ENCODE measurements at regions not wholly inside any gene's neighbourhood (a gene's known extent, or its start where the extent isn't known, plus 50 kb on each side); places are given as distances from the start of the nearest gene placed in this dataset.

DNA sequence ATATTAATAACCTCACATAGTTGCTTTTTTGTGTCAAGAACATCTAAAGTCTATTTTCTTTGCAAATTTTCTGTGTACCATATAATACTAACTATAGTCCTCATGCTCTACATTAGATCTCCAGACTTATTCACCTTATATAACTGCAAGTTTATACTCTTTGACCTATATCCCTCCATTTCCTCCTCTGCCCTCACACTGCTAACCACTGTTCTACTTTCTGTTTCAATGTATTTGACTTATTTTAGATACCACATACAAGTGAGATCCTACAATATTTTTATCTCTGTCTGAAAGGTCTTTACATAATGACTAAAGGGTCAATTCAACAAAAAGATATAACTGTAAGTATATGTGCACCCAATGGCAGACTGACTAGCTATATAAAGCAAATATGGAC lies 789.7 kb upstream of the ZNF608 start:
- no peak for TF ChIP-seq TEAD4 (IDR thresholded peaks at IDR 0.05)
- no peak for TF ChIP-seq CREB1 (IDR thresholded peaks at IDR 0.05; ENCODE audit: low read depth)
- TF ChIP-seq EGR1 (IDR thresholded peaks at IDR 0.05), result no peak
- TF ChIP-seq YY1 (IDR thresholded peaks at IDR 0.05; ENCODE audit: low read depth), result no peak
- TF ChIP-seq, protein P1, sequence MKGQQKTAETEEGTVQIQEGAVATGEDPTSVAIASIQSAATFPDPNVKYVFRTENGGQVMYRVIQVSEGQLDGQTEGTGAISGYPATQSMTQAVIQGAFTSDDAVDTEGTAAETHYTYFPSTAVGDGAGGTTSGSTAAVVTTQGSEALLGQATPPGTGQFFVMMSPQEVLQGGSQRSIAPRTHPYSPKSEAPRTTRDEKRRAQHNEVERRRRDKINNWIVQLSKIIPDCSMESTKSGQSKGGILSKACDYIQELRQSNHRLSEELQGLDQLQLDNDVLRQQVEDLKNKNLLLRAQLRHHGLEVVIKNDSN (IDR thresholded peaks at IDR 0.05), result no peak
- no peak for TF ChIP-seq ZBTB7A (IDR thresholded peaks at IDR 0.05; ENCODE audit: low read depth)
- TF ChIP-seq, protein P2, sequence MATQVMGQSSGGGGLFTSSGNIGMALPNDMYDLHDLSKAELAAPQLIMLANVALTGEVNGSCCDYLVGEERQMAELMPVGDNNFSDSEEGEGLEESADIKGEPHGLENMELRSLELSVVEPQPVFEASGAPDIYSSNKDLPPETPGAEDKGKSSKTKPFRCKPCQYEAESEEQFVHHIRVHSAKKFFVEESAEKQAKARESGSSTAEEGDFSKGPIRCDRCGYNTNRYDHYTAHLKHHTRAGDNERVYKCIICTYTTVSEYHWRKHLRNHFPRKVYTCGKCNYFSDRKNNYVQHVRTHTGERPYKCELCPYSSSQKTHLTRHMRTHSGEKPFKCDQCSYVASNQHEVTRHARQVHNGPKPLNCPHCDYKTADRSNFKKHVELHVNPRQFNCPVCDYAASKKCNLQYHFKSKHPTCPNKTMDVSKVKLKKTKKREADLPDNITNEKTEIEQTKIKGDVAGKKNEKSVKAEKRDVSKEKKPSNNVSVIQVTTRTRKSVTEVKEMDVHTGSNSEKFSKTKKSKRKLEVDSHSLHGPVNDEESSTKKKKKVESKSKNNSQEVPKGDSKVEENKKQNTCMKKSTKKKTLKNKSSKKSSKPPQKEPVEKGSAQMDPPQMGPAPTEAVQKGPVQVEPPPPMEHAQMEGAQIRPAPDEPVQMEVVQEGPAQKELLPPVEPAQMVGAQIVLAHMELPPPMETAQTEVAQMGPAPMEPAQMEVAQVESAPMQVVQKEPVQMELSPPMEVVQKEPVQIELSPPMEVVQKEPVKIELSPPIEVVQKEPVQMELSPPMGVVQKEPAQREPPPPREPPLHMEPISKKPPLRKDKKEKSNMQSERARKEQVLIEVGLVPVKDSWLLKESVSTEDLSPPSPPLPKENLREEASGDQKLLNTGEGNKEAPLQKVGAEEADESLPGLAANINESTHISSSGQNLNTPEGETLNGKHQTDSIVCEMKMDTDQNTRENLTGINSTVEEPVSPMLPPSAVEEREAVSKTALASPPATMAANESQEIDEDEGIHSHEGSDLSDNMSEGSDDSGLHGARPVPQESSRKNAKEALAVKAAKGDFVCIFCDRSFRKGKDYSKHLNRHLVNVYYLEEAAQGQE (IDR thresholded peaks at IDR 0.05; ENCODE audit: low read depth), result no peak
- no peak for TF ChIP-seq EP300 (IDR thresholded peaks at IDR 0.05; ENCODE audit: borderline replicate concordance)
- TF ChIP-seq, protein P3, sequence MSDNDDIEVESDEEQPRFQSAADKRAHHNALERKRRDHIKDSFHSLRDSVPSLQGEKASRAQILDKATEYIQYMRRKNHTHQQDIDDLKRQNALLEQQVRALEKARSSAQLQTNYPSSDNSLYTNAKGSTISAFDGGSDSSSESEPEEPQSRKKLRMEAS (IDR thresholded peaks at IDR 0.05), result no peak
- TF ChIP-seq CEBPB (IDR thresholded peaks at IDR 0.05), result no peak
- no peak for TF ChIP-seq FOXM1 (IDR thresholded peaks at IDR 0.05; ENCODE audit: borderline replicate concordance, low read depth)
- no peak for TF ChIP-seq NFIC (IDR thresholded peaks at IDR 0.05)
- TF ChIP-seq TAF1 (IDR thresholded peaks at IDR 0.05; ENCODE audit: low read depth), result no peak
- no peak for TF ChIP-seq TCF12 (IDR thresholded peaks at IDR 0.05; ENCODE audit: low read depth)
- no peak for TF ChIP-seq RAD21 (IDR thresholded peaks at IDR 0.05; ENCODE audit: low read depth)

DNA sequence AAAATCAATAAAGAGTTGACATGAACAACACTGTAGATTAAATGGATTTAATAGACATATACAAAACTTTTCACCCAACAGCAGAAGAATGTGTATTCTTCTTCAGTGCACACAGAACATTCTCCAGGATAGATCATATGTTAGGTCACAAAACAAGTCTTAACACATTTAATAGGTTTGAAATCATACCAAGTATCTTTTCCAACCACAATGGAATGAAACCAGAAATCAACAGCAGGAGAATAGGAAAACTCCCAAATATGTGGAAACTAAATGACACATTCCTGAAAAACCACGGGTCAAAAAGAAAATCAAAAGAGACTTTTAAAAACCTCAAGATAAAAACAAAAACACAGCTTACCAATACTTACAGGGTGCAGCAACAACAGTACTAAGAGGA lies 790.1 kb upstream of the ZNF608 start:
- TF ChIP-seq RAD21 (IDR thresholded peaks at IDR 0.05; ENCODE audit: low read depth) (no peak), EGR1 (IDR thresholded peaks at IDR 0.05) (no peak), TAF1 (IDR thresholded peaks at IDR 0.05; ENCODE audit: low read depth) (no peak), TCF12 (IDR thresholded peaks at IDR 0.05; ENCODE audit: low read depth) (no peak), EP300 (IDR thresholded peaks at IDR 0.05; ENCODE audit: borderline replicate concordance) (no peak)
- TF ChIP-seq, protein P3 (IDR thresholded peaks at IDR 0.05), result no peak

DNA sequence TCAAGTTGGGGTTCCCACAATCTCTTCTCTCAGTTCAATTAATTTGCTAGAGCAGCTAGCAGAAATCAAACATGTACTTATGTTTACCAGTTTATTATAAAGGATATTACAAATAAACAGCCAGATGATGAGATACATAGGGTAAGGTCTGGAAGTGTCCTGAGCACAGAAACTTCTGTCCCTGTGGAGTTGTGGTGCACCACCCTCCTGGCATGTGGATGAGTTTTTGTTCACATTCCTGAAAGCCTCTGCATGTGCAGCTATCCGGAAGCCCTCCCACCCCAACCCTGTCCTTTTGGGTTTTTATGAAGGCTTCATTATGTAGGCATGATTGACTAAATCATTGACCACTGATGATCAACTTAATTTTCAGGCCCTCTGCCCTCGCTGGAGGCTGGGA lies 791.2 kb upstream of the ZNF608 start:
- no peak for TF ChIP-seq RAD21 (IDR thresholded peaks at IDR 0.05; ENCODE audit: low read depth)
- TF ChIP-seq EP300 (IDR thresholded peaks at IDR 0.05; ENCODE audit: borderline replicate concordance), result no peak
- no peak for TF ChIP-seq NFIC (IDR thresholded peaks at IDR 0.05)
- TF ChIP-seq, protein P2 (IDR thresholded peaks at IDR 0.05; ENCODE audit: low read depth), result no peak
- no peak for TF ChIP-seq CEBPB (IDR thresholded peaks at IDR 0.05)
- no peak for TF ChIP-seq TEAD4 (IDR thresholded peaks at IDR 0.05)
- TF ChIP-seq FOXM1 (IDR thresholded peaks at IDR 0.05; ENCODE audit: borderline replicate concordance, low read depth), result no peak
- TF ChIP-seq, protein P3 (IDR thresholded peaks at IDR 0.05), result no peak
- TF ChIP-seq TAF1 (IDR thresholded peaks at IDR 0.05; ENCODE audit: low read depth), result no peak
- no peak for TF ChIP-seq TCF12 (IDR thresholded peaks at IDR 0.05; ENCODE audit: low read depth)
- TF ChIP-seq EGR1 (IDR thresholded peaks at IDR 0.05), result no peak
- no peak for TF ChIP-seq ZBTB7A (IDR thresholded peaks at IDR 0.05; ENCODE audit: low read depth)
- TF ChIP-seq YY1 (IDR thresholded peaks at IDR 0.05; ENCODE audit: low read depth), result no peak
- TF ChIP-seq, protein P1 (IDR thresholded peaks at IDR 0.05), result no peak
- no peak for TF ChIP-seq CREB1 (IDR thresholded peaks at IDR 0.05; ENCODE audit: low read depth)

DNA sequence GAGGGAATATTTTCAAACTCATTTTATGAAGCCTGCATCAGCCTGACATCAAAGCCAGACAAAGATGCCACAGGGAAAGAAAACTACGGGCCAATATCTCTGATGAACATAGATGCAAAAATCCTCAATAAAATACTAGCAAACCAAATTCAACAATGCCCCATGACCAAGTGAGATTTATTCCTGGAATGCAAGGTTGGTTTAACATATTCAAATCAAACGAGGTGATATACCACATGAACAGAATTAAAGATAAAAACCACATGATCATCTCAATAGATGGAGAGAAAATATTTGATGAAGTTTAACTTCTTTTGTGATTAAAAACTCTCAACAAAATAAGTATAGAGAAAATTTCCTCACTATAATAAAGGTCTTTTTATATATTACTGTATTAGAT lies 792.0 kb upstream of the ZNF608 start:
- TF ChIP-seq TEAD4 (IDR thresholded peaks at IDR 0.05) (no peak), TAF1 (IDR thresholded peaks at IDR 0.05; ENCODE audit: low read depth) (no peak), TCF12 (IDR thresholded peaks at IDR 0.05; ENCODE audit: low read depth) (no peak), NFIC (IDR thresholded peaks at IDR 0.05) (no peak), EP300 (IDR thresholded peaks at IDR 0.05; ENCODE audit: borderline replicate concordance) (no peak), ZBTB7A (IDR thresholded peaks at IDR 0.05; ENCODE audit: low read depth) (no peak), FOXM1 (IDR thresholded peaks at IDR 0.05; ENCODE audit: borderline replicate concordance, low read depth) (no peak), RAD21 (IDR thresholded peaks at IDR 0.05; ENCODE audit: low read depth) (no peak), YY1 (IDR thresholded peaks at IDR 0.05; ENCODE audit: low read depth) (no peak)
- TF ChIP-seq, protein P3 (IDR thresholded peaks at IDR 0.05), result no peak
- TF ChIP-seq, protein P2 (IDR thresholded peaks at IDR 0.05; ENCODE audit: low read depth), result no peak
